Glomerular visceral epithelial cell (primary cell): ENCODE measurements at regions not wholly inside any gene's neighbourhood (a gene's known extent, or its start where the extent isn't known, plus 50 kb on each side); places are given as distances from the start of the nearest gene placed in this dataset.

Source experiments
- DNase-seq: peaks from one replicate; pipeline ENCODE4 v3.0.0-alpha.2; 2016; ENCODE audit errors: extremely low spot score

DNA sequence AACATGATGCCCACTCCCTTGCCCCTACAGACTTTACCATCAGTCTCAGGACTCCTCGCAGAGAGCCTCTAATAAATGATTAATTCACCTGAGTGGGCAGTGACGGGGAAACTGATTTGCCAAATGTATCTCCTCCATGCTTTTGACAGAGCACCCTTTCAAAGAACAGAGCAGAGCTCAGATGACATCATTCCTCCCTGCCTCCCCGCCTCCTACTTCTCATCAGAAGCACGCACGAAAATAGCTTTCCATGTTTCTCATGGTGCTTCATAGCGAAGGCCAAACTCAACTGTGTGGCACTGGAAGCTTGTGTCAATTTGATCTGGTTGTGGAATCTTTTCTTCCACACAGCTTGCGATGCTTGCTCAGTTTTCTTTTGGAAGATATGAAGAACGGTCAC is 442.5 kb downstream of the RPS24 start:
- no peak for DNase-seq

DNA sequence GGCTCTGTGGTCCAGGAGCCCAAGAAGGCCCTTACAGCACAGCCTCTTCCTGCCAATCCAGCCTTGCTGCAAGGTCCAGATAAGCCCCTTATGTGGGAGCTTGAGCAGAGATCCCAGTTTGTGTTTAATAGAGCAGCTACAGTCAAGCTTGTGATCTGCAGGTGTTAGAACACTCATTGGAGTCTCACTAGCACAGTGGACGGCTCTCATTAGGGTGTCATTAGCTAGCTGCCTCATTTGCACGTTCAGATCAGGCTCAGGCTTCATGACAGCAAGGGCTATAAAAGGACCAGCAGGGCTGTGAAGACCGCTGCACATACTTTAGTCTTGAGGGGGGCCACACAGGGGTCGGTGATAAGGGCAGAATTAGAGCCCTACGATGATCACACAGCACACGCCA is 443.2 kb downstream of the RPS24 start:
- no peak for DNase-seq

DNA sequence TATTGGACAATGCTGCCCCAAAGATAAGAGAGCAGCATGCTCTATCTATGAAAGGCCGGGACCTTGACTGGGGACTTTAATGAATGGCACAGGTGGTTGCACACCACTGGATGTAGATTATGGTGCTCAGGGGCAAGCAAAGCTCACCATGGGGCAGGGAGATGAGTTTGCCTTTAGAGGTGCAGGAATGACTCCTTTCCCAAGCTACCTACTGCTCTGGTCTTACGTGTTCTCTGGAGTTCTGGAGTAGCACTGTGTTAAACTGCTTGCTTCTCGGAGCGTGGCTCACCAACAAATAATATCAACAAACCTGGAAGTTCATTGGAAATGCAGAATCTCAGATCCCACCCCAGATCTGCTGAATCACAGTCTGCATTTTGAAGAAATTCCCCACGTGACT is 445.3 kb downstream of the RPS24 start:
- DNase-seq: no peak

DNA sequence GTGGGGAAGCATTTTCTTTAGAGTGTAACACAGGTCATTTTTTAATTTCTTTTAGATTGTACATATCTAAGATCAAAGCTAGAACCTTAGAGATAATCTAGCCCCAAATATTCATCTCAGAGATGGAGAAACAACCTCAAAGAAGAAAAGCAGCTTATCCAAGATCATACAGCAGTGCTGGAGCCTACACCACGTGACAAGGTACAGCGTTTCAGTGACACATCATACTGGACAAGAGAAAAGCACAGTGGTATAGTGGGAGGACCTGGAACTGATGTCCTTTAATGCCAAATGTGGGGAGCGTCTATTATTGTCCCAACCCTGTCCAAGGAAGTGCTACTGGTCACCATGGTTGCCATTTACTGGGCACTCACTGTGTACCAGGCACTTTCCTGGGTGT is 445.8 kb downstream of the RPS24 start:
- DNase-seq: no peak

DNA sequence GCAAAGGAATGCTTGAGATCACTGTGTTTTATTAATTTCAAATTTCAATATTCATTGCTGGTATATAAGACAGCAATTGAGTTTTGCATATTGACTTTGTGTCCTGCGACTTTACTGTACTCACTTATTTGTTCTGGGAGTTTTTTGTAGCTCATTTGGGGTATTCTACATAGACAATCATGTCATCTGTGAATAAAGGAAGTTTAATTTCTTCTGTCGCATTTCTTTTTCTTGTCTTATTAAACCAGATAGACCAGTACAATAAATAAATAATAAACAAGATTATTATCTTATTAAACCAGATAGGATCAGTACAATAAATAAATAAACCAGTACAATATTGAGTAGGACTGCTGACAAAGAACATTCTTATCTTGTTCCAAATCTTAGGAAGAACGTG is 448.2 kb downstream of the RPS24 start:
- no peak for DNase-seq

DNA sequence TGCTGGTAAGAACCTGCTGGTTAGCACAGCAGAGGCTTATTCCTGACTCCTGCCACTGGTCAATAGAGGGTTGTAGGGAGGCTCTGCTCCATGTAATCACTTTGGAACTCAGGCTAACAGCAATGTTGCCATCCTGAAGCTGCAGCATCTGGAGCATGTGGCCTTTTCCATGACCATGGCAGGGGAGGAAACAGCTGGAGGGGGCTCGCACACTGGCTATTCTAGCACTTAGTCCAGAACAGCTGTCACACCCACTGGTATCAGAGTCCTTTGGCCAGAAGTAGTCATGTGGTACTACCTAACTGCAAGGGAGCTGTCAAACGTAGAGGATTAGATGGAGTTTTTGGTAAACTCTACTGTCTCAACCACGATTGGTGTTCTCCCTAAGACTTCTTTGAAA is 450.0 kb downstream of the RPS24 start:
- no peak for DNase-seq

DNA sequence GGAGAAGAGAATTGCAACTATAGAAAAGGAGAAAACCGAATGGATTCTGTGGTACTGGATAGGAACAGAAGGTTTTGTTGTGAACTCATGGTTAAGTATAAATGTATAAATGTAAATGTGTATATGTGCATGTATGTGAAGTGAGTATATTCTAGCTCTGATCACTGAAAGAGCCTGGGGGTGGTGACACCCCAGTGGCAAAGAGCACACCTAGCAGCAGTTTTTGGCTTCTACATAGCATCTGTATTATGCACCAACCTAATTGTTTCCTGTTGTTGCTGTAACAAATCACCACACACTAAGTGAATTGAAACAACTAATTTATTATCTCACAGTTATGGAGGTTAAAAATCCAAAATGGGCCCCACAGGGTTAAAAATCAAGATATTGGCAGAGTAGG is 455.4 kb downstream of the RPS24 start:
- no peak for DNase-seq

DNA sequence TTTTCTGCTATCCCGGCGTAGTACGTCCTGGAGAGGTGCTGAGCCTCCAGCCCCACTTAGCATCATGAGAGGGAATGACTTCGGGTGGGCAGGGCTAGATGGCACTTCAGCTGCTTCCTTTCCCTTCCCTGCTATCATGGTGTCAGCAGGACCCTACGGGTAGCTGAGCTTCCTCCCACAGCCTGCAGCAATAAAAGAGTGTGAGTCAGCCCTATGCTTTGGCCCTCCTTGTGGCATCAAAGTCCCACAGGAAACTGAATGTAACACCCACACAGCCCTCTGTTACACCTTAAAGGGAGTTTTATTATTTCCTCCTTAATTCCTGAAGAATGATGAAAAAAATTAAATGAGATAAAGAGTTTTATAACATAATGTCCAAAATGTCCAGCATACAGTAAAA is 458.1 kb downstream of the RPS24 start:
- no peak for DNase-seq

DNA sequence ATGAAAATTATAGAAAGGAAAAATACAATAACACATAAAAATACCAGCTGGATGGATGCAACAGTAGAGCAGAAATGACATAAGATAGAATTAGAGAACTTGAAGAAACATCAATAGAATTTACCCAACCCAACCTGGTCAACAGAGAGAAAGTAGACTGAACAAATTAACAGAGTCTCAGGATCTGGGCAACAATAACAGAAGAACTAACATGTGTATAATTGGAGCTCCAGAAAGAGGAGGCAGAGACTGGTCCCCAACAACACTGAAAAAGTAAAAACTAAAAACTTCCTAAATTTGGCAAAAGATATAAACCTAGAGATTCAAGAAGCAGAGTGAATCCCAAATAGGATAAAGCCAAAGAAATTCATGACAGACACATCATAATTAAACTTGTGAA is 458.8 kb downstream of the RPS24 start:
- no peak for DNase-seq

DNA sequence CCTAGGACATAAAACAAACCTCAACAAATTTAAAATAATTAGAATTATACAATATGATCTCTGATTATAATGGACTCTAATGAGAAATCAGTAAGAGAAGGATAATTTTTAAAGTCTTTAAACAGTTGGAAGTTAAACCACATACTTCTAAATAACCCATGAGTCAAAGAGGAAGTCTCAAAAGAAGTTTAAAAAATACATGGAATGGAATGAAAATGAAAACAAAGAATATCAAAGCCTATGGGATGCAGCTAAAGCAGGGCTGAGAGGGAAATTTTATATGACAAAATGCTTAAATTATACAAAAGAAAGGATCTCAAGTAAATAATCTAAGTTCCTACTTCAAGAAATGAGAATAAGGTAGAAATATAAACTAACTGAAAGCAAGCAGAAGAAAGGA is 460.5 kb downstream of the RPS24 start:
- no peak for DNase-seq

DNA sequence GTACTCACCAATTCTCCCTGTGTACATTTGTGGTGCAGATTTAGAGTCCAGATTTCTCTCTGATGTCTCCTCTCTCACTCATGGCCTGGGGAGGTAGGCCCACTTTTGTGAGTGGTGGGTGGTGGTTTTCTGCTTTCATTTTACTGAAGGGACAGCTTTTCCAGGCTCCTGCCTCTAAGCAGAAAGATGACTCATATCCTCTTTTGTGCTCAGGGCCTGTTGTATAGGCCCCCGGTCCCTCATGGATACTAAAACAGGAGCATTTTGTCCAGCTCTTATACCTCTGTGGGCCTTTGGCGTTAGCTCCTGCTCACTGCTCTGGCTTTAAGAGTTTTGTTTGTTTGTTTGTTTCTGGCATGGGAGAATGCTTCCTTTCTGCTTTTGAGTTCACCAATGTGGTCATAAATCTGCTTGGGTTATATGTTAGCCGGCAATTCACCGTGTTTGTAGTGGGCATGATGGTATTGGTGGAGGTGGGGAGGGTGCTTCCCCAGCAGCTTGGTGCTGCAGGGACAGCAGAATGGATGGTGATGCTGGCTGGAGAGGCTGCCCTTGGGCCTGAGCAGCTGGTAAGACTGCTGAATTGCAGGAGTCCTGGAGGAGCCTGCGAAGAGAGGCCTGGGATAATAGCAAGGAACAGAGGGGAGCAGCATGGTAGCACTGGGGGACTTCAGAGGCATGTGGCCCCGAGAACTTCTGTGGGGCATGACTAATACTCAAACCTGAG is 468.7 kb downstream of the RPS24 start:
- peak; percentile 18 for DNase-seq

DNA sequence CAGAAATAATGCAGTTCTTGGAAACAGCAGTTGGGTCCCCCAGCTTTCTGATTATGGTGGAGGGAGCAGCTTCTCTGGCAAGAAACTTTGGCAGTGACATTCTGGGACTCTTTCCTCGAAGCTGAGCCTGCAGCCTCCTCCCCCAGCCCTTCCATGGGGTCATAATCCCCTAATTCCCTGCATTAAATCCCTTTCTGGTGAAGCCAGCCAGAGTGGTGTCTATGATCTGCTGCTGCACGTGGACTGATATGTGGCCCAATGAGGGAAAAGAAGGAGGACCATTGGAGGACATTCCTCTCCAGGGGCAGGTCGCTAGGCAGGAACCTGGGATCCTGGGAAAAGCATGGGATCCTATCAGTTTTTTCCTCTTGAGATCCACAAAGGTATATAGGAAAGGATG is 470.5 kb downstream of the RPS24 start:
- DNase-seq: no peak

DNA sequence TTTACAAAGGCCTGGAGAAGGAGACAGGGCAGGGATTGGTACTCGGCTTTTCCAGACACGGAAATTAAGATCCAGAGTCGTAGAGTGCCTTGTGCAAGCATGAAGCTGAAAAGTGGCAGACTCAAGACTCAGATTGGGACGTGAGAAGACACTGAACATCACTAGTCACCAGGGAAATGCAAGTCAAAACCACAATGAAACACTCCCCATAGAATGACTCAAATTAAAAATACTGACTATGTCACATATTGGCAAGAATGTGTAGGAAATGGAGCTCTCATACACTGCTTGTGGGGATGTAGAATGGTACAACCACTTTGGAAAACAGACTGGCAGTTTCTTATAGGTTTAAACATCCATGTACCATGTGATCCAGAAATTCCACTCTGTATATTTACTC is 472.0 kb downstream of the RPS24 start:
- no peak for DNase-seq

DNA sequence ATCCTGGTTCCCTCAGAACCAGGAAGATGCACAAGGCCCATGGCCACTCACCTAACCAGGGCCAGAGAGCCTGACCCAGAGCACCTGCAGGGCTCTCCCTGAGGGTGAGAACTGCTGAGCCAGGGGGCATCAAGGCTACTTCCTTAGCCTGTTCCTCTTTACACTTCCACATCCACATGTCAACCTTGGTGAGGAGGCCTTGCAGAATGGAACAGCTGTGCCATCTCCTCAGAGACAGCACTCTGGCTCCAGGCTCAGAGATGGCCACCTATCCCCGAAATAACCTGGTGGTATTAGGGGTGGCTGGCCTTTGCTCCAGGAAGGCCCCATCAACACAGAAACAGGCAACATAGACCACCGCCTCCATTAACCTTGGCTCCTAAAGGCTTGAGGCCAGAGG is 473.0 kb downstream of the RPS24 start:
- no peak for DNase-seq

DNA sequence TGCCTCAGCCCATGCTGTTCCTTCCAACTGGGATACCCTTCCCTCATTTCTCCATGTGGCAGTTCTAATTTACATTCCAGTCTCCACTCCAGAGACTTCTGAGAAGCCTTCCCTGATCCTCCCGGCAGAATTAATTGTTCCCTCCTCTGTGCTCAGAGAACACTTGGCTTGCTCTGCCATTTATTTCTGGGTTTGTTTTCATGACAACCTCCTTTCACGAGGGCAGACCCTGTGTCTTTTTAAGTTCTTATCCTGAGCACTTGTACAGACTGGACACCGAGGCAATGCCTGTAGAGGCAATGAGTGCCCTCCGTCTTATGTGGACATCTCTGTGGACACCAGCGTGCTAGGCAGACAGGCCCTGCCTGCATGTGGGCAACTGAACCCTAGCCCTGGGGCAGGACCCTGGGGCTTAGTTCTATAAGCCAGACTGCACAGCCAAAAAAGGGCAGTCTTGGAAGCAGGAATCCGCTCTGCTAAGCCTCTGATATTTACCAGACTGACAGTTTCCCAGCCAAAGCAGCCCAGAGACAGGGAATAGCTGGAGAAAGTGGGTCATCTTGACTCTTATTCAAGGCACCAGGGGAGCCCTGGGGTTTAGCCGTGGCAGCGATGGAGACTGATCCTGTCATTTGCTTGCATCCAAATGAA is 474.0 kb downstream of the RPS24 start:
- no peak for DNase-seq

DNA sequence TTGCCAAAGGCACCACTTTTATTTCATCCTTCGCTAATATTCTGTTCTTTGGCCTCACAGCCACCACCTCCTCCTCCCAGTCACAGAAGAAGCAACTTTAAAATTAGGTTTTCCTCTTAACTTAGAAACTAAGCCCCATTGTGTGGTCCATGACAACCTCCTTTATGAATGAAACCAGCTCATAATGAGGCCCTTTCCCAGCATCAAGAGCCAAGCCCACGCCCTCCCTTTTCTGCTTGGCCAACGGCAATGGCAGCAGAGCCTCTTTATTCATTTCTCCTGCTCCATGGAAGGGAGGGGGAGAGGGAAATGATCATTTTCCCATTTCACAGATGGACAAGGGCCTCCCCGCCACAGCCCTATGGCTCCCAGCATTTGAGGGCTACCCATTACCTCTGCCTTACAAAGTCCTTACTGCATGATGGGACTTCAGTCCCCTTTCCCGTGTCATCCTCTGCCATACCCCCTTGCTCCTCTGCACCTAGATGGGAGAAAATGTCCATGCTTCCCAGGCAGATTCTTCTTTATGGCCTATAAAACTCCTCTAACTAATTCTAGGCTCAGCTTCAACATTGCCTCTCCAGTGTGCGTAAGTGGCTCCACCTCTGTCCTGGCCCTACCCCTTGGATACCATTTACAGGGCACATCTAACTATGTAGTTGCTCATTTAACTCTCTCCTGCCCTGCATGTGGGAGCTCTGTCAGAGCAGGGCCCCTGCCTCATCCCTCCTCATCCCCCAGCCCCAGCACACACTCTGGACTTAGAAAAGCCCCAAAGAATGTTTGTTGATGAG is 475.5 kb downstream of the RPS24 start:
- no peak for DNase-seq

DNA sequence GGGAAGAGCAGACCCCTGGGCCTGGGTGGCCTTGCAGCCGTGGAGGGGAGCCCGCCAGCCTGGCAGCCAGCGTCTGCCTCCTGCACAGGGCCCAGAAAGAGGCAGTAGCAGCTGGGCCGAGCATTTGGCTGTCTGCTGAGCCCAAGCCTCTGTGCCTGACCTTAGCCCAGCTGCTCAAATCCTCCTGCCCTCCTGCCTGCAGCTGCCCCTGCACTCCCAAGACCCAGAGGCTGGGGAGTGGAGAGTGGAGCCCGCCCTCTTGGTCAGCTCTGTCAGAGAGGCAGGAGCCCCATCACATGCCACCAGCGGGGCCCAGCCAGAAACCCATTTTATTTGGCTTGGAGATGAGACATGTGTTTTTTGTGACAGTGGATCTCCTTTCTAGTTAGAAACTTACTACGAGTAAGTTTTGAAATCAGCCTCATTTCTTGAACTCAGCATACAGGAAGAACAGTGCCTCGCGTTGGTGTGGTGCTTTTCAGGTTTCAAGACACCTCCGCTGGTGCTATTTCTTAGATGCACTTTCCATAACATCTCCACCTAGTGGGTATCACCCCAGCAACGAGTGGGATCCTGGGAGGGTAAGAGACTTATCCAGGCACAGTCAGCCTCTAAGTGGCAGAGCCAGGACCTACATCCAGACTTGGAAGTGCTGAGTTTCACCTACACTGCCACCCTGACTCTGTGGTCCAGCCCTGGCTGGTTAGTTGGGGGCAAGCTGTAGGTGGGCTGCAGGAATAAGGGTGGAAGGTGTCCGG is 477.1 kb downstream of the RPS24 start:
- no peak for DNase-seq

DNA sequence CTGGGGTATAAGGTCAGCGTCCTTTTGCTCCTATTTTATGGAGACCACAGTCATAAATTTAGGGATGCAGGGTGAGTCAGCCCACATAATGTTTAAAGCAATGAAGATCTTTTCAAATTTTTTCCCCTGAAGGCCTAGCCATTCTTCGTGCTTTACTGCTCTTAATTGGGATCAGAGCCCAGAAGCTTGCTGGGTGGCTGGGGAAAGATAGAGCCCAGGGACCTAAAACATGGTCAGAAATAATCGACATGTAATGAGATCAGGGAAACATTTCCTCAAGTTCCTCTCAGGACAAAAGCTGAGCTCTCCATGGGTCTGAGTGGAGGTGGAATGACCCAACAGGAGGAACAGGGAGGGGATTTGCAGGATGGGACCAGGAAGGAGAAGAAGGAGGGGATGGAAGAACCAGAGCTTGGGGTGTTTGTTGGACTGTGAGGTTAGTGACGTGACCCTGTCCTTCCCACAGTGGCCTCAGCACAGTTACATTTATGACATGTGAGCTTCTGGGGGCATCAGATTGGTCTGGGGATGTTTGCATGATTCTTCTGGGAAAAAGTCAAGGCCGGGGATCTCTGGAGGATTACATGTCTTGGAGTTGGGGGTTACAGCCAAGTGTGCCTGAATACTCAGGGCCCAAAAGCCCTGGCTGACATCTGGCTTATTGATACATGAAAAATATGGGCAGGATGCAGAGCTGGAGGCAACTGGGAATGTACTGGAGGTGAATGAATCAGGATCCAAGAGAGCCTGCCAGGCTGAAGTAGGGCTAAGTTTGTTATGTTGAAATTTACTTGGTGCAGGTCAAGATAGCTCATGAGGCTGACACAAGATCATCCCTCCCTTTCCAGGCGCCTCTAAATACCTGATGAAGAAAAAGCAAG is 477.9 kb downstream of the RPS24 start:
- no peak for DNase-seq

DNA sequence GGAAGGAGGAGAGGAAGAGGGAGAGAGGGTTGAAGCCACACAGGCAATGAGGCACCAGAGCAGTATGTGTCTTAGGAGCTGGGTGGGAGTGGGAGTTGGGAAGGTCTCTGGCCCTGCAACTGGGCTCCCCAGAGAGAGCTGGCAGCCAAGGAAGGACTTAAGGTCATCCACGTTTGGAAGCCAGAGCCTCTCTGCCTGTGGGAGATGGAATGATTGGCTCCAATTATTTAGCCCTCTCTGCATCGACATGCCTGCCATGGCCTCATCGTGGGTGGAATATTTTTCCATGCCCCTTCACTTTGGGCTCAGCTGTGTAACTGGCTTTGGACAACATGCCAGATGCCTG is 478.5 kb downstream of the RPS24 start:
- DNase-seq: no peak

DNA sequence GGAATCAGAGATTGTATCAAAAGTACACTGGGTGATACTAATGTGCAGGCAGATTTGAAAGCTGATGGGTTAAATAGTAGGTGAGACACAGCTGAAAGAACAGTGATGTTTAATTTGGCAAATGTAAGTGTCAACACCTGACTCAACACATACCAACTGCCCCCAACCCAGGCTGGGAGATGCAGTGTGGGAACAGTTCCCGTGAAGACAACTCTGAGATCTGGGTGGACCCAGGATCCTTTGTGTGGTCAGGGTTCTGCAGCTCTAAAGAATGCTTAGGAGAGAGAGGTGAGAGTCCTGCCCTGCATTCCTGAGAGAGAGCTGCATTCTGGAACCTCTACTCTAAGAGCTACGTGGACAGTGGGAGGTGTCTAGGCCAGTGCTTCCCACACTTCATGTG is 479.7 kb downstream of the RPS24 start:
- no peak for DNase-seq

DNA sequence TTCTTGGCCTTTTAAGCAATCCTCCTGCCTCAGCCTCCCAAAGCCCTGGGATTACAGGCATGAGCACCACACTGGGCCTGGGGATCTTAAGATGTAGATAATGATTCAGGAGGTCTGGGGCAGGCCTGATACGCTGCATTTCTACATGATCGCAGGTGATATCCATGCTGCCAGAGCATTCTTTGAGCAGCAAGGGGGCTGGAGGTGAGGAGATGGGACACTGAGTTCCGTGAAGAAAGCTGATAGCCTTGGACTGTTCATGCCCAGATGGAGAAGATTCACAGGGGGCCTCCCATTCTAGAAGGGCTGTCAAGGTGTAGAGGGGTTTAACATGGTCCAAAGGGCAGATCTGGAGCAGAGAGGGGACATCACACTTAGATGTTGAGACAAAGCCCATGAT is 480.3 kb downstream of the RPS24 start:
- DNase-seq: no peak
